Dedifferentiated amniotic fluid mesenchymal stem cell (primary cell): ENCODE measurements at regions not wholly inside any gene's neighbourhood (a gene's known extent, or its start where the extent isn't known, plus 50 kb on each side); places are given as distances from the start of the nearest gene placed in this dataset.
A peak's percentile ranks its signal among the peaks of the same experiment; 100 is the strongest.

Experiments used
- DNase-seq: peaks from one replicate; pipeline ENCODE4 v3.0.0-alpha.2; 2016; ENCODE audit errors: extremely low spot score

DNA sequence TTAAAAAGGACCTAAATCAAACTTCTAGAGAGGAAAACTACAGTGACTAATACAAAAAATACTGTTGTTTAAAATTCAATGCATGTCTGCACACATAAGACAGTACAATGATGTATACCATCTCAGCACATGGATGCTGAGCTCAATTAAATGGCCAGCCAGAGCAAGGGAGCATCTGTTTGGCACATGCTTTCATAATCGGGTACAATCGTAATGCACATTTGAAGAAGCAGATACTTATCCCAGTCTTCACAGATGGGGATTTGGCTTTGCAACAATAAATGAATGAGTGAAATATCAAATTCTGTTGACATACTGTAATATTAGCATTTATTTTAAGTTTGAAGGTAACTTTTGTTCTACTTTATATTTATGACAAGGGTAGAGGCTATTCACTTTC, 187.8 kb downstream of the CRPPA start:
- DNase-seq, result no peak

- DNase-seq, result no peak
Observed at GRCh38 chr7:16232273-16232672, 189.1 kb downstream of the CRPPA start.

- DNase-seq, result no peak
Observed at GRCh38 chr7:16223963-16224707, 197.2 kb downstream of the CRPPA start.

- no peak for DNase-seq
Observed at GRCh38 chr7:16212610-16213009, 208.7 kb downstream of the CRPPA start.

- DNase-seq, result no peak
Observed at GRCh38 chr7:16212032-16212431, 209.3 kb downstream of the CRPPA start.

DNA sequence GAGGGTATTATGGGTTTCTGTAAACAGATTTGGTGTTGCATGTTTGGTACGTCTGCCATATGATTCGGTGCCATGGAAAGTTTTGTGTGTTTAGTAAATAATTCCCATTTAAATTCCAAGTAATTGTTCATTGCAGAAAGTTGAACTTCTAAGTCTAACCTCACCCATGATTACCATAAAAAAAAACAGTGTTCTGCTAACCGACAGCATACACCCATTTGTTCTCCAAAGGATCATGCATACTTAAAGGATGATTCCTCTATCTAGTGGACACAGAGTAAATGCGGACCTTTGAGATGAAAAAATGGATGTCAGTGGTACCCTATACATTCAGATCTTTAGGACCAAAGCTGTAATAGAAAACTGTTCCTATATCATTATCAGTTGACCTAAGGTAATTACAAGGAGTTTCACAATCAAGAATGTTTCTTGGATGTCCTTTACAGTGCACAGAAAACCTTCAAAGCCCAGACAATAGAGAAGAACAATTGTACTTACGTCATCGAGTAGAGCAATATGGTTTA, 209.9 kb downstream of the CRPPA start:
- DNase-seq, result no peak

GRCh38 chr7:16210171-16210570, 211.2 kb downstream of the CRPPA start:
- no peak for DNase-seq

GRCh38 chr7:16207321-16207720, 214.0 kb downstream of the CRPPA start:
- no peak for DNase-seq

DNA sequence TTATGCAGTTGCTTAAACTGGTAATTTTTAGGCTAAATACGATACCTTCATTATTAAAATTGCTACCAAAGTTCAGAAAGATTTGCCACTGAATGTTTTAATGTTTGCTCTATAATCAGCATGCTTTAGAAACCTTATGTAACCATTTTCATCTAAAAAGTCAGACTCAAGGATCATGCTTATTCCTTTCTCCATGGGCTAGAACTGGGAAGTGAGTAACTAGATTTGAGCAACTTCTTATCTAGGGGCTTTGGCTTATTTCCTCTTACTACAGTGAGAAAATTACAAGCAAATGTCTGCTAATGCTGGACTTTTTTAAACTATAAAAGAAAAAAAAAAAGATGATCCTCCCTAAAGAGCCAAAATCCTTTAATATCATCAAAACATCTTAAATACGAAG, 215.9 kb downstream of the CRPPA start:
- no peak for DNase-seq

DNA sequence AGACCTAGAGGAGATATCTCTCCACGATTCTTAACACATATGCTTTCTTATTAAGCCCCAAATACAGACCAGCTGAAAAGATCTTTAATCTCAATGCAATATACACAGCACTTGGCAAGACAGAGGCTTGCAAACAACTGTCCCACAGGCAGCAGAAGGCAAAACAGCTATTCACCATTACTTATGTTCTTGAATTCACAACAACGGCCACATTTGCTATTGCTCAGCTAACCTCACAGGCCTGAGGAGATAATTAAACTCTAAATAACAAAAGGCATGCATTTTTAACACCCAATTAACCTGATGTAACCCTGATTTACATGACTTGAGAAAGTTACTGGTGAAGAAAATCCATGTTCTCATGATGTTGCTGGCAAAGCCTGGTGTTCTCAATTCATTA, 216.4 kb downstream of the CRPPA start:
- DNase-seq, result no peak

GRCh38 chr7:16203065-16203464, 218.3 kb downstream of the CRPPA start:
- DNase-seq, result no peak

DNA sequence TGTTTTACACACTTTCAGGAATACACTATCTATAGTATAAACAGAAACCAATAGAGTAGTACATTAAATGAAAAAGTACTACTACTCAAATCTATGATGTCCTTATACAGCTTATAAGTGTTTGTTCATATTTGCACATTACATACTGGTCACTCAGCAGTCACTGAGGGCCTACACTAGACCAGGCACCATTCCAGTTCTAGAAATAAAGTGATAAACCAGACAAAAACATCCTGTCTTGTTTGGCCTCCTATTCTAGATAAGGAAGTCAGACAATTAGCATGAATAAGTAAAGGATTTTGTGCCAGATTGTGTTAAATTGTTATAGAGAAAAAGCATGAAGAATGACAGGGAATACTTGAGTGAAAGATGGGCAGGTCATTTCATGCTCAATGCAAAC, 219.0 kb downstream of the CRPPA start:
- no peak for DNase-seq

DNA sequence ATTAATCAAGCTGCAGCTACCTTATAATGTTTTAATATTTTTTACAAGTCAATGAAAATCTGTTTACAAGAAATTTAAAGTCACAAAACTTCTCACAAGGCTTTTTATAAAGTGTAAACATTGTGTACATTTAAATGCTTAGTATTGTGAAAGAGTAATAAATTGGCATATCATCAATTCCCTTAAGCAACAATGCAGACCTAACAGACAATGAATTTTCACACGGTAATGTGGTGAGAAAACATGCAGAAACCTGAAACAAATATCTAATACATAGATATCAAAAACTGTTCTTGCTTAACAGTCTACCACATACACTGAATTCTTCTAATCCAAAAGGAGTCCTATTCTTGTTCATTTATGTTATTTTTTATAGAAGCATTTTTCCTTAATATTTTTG, 220.7 kb downstream of the CRPPA start:
- DNase-seq, result no peak

DNA sequence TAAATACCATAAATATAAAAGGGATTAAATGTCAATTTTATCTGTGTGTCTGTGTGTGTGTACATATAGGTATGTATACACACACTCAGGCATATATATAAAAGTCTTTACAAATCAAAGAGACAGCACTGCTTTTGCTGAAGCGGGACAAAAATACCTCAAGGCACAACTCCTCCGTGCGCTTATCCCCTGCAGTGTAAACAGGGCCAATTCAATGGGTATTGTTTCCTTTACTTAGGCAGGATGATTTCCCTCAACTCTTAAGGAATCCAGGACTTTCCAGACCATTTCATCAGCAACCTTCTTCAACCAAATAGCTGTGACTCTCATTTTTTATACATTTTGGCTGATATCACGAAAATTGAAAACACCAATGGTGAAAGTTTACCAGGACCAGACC, 227.7 kb downstream of the CRPPA start:
- DNase-seq, result no peak

- DNase-seq, result peak; percentile 29
Observed at GRCh38 chr7:16189026-16189715, 232.2 kb downstream of the CRPPA start.

DNA sequence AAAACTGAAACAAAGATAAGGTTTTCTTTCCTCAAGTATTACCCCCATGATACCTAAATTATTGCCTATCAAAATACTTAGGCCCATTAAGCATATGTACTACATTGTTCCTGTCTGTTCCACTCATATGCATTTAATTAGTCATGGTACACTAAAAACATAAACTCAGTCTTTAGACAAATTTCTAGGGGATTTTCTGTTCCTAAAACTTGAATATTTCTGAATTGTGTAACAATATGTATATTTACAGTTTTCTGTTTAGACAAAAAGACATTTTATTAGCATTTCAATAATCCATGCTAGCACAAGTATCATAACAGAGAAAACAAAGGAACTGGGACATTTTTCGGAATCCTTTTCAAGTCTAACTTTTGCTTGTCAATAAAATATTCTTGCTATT, 234.2 kb downstream of the CRPPA start:
- DNase-seq, result no peak

GRCh38 chr7:16178585-16178984, 242.8 kb downstream of the CRPPA start:
- no peak for DNase-seq

DNA sequence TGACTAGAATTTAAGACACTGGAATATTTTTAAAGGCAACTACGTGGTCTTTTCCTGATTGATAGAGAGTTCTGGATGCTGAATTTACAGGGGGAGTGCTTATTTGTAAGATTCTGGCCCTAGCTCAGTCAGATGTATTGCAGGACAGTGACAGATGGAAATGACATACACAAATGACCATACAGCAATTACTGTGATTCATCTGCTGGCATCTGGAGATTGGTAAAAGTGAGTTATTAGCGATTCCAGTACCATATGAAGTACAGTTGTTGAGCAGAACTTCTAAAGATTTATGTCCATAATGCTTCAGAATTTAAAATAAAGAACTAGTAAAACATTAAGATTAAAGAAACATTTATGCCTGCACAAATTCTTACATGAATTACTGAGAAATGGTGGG, 243.2 kb downstream of the CRPPA start:
- DNase-seq, result no peak

DNA sequence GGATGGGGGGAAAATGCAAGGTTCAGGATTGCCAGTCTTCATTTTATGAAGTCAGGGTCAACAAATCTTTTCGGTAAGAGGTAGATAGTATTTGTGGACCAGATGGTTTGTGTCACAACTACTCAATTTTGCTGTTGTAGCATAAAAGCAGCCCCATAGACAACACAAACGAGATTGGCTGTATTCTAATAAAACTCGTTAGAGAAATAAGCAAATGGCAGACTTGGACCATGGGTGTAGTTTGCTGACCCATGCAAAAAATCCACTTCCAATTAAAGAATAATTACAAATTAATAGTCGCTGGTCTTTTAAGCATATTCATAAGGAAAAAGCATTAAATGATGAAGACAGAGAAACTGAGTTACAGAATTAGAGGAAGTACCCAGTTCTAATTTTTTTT, 247.1 kb downstream of the CRPPA start:
- DNase-seq, result no peak

DNA sequence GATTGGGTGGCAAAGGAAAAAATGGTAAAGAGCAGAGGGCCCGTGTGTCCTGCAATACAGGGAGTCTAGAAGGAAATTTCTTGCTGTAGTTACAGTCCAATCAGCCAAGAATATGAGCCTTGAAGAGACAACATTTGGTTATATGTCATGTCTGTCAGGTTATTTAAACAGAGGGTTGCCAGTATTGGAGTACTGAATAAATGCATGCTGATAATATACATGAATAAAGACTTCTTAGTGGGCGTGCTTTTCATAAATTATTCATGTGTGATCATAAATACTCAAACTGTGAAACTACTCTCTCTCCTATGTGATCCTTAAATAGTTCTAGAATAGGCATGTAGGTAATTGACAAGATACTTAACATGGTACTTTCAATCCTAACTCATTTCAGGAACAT, 249.0 kb downstream of the CRPPA start:
- no peak for DNase-seq

DNA sequence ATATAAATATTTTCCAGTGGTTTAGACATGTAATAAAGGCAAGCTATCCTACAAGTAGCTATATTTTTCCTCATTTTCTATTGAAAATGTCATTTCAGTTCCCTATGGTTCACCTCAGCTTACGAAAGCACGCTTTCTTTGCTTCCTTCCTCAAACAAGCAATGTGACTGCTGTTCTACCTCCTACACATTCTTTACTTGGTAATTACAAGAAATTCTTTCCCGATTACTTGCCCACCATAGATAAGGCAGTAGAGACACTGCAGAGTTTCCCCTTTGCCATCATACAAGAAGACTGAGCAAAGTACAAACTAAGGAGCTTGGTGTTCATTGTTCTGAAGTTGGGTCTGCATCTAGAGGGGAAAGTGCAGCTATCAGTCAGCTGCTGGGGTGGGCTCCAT, 249.4 kb downstream of the CRPPA start:
- no peak for DNase-seq

GRCh38 chr7:16170671-16171070, 250.7 kb downstream of the CRPPA start:
- no peak for DNase-seq

DNA sequence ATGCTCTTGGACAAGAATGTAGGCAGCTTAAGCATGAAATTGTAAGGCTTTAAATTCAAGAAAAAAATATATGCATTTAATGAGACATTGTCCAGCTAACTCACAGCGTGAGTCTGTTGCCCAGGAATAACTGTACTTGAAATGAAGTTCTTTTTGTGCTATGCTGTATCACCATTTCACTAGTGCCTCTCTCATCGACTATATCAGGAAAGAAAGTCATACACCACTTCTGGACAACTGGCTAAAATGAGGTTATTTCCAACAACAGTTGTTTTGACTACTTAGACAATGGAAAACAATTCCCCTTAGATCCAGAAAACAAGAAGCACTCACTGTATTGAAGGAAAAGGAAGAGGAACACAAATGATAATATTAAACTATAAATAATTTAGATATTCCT, 251.8 kb downstream of the CRPPA start:
- no peak for DNase-seq
